SKM-1 (cell line): ENCODE measurements at regions not wholly inside any gene's neighbourhood (a gene's known extent, or its start where the extent isn't known, plus 50 kb on each side); places are given as distances from the start of the nearest gene placed in this dataset.
A peak's percentile ranks its signal among the peaks of the same experiment; 100 is the strongest.
"Not testable (repeated sequence)": the region's sequence is repeated elsewhere in the genome, so short reads cannot be mapped to it uniquely, and the experiment has no call there.

Experiments
- DNase-seq: peaks from one replicate; lab custom pipeline; 2025; ENCODE audit not compliant: unreplicated experiment; lab: John Stamatoyannopoulos, UW

DNA sequence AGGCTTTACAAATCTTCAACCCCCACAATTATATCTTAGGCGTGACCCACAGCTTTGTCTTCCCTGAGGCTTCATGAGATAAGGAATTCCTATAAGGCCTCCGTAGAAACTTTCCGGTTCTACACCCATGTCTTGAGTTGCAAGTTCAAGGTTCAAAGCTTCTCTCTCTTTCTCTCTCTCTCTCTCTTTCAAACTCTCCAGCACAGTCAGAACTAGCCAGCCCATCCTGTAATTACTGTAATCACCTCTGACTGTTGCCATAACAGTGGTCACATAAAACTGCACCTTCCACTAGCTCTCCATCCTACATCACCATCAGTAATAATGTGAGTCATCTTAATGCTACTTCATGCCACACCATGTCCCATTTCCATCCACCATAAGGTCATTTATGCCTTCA is 90.0 kb upstream of the NFASC start:
- DNase-seq = no peak

DNA sequence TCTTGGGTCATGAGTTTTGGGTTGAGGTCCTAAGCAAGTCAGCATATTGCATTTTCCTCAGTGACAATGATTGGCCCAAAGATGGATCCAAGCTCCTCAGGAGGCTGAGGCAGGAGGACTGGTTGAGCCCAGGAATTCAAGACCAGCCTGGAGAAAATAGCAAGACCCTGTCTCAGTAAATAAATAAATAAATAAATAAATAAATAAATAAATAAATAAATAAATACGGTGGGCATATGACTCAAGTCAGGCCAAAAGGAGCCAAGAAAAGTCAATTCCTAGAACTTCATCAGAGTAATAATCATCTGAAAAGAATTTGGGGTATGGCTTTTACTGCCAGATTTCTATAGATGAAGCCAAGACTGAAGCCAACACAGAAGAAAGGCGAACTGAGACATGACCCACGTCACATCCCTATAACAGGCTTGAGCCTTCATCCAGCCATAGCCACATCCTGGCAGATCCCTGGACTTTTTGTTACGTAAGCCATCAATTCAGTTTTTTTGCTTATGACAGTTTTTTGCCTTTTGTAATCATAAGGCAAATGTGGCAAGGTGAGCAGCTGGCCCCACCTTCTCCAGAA is 88.5 kb upstream of the NFASC start:
- no peak for DNase-seq

DNA sequence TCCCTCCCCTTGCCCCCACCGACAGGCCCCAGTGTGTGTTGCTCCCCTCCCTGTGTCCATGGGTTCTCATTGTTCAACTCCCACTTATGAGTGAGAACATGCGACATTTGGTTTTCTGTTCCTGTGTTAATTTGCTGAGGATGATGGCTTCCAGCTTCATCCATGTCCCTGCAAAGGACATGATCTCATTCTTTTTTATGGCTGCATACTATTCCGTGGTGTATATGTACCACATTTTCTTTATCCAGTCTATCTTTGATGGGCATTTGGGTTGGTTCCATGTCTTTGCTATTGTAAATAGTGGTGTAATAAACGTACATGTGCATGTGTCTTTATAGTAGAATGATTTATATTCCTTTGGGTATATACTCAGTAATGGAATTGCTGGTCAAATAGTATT is 85.6 kb upstream of the NFASC start:
- DNase-seq = not testable (repeated sequence)

DNA sequence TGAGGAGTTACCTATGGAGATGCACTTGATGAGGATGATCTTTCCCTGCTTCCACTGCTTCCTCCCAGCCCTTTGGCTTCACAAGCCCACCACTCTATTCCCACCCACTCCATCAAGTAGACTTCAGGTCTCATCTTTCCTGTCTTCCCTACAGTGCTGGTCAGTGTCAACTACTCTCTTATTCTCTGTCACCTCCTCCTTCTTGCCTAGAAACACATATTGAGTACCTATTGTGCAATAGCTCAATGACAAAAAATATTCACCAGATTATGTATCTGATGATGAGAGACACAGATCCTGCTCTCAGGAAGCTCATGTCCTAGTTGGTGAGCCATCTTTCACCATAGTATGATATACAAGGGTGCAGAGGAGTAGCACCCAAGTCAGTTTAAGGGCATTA is 82.2 kb upstream of the NFASC start:
- no peak for DNase-seq

DNA sequence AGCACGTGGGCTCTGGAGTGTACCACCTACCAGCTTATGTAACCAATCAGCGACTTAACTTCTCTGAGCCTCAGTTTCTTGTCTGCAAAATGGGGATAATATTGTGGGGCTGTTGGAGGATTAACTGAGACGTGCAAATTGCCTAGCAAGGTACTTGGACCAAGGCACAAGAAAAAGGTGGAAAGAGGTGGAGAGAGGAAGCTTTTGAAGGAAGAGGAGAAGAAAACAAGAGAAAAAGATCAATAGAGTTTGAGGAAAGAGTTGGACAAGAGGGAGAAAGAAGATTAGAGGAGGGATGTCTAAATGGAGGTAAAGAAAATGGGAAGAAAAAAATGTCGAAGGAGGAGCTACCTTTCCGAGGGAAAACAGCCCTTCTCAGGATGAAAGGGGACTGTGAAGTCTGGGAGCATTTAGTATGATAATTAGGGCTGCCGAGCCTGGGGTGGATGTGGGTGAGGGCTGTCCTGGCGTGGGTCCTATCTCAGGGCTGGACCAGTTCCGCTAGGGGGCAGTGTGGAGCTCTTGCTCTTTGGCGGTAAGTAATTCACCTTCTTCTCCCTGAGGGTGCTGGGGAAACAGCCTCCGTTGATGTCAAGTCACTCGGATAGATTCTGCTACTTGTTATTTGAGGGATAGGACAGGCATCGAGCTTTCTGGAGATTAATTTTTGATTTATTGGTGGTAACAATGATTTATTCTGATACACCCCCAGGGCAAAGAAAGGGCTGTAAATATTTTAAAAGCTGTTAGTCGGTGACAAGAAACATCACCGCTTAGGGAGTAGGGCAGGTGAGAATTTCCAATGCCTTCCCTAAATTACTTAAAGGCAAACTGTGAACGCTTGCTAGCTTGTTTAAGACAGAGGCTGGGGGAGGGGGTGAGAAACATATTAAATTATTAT is 79.0 kb upstream of the NFASC start:
- peak; percentile 48 for DNase-seq

DNA sequence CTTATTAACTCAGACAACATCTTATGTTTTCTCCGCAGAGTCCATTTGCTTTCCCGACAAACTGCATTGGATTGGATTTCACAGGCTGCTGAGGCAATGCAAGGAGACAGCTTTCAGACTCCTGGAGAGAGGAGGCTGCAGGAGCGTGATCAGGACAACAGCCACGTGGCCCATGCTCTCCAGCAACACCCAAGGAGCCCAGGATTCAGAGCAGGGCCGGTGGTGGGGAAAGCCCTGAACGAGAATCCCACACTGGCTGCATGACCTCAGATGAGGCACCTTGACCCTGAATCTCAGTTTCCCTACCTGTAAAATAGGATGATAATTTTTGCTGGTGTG is 78.3 kb upstream of the NFASC start:
- no peak for DNase-seq

DNA sequence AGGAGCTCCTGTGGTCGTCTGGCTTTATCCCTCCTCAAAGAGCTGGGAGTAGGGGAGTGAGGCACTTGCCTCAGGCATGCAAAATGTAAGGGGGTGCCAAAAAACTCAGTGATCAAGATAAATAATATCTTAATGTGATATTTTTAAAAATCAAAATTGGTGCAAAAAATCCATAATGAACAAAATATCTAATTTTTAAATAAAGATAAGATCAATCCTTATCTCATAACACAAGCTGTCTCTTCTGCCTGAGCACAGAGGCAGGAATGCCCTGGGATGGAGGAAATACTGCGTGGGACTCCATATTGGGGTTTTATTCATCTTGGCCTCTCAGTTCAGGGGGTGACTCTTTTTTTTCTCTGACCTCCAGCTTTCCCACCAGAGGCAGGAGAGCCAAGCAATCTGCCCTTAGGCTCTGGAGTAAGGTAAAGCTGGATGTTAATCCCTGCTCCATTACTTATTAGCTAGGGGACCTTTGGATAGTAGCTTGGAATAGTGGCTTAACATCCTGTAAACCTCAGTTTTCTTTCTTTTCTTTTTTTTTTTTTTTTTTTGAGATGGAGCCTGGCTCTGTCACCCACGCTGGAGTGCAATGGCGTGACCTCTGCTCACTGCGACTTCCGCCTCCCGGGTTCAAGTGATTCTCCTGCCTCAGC is 77.3 kb upstream of the NFASC start:
- DNase-seq = no peak

DNA sequence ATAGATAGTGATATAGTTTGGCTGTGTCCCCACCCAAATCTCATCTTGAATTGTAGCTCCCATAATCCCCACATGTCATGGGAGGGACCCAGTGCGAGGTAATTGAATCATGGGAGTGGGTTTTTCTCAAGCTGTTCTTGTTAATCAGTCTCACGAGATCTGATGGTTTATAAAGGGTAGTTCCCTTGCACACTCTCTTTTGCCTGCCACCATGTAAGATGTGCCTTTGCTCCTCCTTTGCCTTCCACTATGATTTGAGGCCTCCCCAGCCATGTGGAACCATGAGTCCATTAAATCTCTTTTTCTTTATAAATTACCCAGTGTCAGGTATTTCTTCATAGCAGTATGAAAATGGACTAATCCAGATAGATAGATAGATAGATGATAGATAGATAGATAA is 73.8 kb upstream of the NFASC start:
- DNase-seq = not testable (repeated sequence)

DNA sequence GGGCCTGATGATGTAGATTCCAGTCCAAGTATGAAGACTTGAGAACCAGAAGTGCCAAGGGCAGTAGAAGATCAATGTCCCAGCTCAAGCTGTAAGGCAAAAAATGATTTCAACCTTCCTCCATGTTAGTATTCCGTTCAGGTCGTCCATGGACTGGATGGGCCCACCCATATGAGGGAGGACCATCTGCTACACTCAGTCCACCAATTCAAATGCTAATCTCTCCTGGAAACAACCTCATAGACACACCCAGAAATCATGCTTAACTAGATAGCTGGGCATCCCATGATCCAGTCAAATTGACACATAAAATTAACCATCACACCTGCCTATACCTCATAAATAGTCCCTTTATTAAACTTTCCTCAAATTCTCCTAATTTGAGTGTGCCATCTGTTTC is 73.3 kb upstream of the NFASC start:
- DNase-seq = no peak

DNA sequence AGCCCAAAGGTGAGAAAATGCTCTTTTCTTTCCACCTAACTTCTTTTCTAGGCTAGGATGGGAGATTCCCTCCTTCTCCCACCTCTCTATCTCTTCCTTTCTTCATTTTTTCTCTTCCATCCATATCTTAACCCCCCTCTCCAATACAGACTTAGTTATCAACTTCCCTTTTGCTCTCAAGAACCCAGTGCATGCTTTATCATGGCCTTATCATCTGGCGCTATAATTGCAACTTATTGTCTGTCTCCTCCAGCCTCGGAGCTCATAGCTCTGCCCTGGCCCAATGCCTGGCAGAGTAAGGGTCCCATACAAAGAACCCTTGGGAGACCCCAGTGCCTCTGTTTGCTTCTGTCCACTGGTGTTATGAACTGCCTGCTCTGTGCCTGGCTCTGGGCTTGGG is 71.0 kb upstream of the NFASC start:
- DNase-seq = no peak

DNA sequence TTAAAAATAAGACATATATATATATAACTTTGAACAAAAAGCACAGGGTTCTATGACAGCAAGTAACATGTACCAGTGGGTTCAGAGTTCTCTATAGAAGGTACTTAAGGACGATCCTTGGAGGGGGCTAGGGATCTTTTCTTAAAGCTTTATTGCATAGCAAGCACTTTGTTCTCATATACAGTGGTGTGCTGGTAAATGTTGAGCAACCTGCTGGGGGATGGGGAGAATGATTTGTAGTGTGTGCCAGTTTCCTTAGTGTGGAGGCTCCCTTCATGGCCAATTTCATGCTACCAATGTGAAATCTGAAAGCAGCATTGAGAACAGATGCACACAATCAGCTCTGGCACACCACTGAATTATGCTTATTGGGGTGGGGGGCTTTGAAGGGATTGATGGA is 69.5 kb upstream of the NFASC start:
- DNase-seq = no peak

DNA sequence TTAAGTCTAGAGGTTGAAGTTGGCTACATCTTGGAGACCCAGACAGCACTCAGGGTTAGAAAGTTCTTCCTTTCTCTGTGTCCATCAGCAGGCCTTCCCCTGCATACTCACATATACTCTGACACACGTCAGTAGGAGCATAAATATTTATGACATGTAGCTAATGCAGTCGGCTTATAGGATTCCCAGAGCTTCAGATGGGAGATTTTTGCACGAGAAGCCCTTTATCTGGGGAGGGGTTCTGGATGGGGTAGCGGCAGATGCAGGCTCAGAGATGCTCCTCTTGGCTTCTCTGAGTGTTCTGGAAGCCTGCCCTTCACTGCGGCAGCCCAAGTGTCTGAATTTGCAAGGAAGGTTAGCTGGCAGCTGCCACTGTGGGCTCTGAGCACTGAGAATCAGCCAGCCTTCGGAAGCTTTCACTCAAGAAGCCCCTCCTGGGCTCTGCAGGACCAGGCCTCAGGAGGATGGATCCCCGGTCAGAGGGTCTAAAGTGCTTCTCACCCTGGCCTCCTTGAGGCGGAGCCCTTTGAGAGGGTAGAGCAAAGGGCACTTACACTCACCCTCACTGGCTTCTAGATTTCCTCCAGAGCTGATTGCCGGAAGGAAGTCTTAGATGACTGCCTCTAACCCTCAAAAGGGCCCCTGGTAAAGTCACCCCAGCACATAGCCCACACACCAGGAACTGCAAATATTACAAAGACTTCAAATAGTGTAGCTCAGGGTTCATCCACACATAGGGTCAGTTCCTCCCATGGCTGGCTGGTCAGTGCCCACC is 68.1 kb upstream of the NFASC start:
- DNase-seq = no peak

DNA sequence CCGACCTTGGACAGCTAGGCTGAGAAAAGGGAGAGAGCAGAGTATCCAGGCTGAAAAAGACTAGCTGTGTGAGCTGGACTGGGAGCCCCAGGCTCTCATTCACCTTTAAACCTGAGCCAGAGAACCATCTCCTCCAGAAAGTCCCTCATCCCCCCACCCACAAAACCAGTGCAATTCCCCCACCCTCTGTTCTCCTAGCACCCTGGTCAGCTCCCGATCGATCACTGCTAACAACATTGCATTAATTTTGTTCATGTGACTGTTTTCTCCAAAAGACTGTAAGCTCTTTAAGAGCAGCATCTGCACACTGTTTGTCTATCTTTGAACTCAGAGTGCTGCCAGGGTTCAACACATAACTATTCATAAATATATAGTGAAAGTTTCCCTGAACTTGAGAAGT is 67.1 kb upstream of the NFASC start:
- DNase-seq = no peak

DNA sequence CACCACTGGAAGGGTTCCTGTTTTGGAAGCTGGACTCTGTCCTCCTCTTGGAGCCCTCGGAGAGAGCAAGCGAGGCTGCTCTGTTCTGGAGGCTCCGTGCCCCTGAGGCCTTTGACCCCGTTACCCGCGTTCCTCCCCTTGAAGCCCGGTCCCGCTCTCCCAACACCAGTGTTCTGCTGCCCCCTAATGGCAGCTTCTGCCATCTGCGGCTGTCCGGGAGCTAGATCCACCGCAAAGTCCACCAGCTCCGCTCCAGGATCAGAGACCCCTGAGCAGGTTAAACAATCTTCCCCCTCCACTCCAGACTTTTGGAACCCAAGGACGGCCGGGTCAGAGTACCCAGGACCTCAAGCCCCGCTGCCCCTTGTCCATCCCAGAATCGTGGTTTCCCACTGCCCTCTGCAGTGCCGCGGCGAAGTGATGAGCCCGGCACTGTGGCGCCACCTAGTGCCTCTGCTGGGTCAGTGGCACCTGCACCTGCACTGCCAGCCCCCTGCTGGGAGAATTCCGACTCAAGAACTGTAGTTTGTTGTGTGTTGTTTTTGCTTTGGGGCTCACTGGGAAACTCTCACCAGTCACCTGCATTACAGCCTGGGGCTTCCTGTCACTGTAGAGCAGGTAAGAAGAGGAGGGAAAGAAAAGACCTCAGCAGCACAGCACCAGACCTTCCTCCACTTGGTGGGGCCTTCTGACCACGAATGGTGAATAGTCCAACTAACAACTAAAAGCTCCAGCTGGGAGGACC is 63.5 kb upstream of the NFASC start:
- peak; percentile 88 for DNase-seq

DNA sequence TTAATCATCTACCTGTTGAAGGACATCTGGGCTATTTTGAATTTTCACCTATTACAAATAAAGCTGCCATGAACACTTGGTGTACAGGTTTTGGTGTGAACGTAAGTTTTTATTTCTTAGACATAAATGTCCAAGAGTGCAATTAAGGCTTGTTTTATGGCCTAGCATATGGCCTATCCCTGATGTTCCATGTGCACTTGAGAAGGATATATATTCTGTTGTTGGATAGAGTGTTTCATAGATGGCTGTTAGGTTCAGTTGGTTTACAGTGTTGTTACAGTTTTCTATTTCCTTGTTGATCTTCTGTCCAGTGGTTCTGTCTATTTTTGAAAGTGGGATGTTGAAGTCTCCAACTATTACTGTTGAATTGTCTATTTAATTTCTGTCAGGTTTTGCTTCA is 61.2 kb upstream of the NFASC start:
- DNase-seq = no peak

DNA sequence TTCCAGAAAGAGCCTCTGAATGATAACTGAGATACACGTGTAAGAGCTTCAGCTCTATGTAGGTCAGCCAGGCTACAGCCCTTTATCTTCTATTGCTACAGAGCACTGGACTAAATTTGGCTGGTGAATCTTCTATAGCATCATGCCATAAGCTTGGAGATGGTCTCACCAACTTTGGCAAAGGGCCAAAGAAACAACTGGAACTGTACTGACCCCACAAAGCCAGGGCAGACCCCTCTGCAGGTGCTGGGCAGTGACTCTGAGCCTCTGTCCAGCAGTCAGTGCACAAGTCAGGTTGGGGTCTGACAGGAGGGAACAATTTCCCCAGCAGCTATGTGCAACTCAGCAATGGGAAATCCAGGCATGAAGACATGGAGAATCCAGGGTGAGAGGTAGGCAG is 57.8 kb upstream of the NFASC start:
- no peak for DNase-seq

DNA sequence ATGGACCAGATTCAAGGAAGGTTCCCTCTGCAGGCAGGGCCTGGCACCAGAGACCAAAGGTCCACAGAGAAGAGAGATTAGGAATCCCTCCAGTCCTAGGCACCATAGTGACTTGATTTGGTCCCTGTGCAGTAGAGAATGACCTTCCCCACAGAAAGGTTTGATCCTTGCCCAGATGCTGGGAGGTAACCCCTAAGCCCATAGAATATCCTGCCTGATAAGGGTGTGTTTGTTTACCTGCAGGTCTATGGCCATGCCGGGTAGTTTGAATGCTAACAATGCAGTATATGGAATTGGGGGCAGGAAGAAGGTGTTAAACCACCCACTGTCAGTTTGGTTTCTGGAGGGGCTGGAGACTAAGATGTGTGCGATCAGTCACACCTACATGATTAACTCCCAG is 57.1 kb upstream of the NFASC start:
- no peak for DNase-seq

DNA sequence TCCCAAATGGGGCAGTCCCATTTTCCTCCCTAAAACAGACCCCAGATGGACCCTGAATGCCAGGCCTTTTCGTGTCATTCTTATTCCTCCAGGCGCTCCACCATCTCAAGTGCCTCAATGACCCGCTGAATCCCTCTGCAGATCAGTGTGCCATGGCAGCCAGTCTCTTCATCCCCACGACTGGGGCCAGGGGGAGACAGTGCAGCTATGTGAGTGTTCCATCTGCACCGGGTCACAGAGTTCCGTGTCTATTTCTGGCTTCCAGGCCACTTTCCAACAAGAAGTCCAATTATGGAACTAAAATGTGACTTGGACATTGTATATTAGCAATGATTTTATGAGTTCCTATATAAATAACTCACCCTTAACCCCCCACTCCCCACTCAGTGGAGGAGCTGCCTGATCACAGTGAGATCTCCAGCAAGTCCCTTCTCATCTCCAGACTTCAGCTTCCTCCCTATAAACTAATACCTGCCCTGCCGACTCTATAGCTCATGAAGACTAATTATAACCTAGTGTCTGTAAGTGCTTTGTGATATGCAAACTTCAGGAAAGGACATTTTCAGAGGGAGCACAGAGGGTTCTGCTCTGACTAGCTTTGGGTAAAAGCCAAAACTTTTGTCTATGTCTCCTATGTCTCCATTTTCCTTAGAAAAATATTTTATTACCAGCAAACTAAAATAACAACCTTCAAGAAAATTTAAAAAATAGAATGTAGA is 56.3 kb upstream of the NFASC start:
- no peak for DNase-seq

DNA sequence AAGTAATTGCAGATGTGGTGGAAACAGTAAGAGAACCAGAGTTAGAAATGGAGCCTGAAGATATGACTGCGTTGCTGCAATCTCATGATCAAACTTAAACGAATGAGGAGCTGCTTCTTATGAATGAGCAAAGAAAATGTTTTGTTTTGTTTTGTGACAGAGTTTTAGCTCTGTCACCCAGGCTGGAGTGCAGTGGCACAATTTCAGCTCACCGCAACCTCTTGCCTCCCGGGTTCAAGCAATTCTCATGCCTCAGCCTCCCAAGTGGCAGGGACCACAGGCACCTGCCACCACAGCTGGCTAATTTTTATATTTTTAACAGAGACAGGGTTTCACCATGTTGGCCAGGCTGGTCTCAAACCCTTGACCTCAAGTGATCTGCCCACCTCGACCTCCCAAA is 53.3 kb upstream of the NFASC start:
- DNase-seq = no peak

DNA sequence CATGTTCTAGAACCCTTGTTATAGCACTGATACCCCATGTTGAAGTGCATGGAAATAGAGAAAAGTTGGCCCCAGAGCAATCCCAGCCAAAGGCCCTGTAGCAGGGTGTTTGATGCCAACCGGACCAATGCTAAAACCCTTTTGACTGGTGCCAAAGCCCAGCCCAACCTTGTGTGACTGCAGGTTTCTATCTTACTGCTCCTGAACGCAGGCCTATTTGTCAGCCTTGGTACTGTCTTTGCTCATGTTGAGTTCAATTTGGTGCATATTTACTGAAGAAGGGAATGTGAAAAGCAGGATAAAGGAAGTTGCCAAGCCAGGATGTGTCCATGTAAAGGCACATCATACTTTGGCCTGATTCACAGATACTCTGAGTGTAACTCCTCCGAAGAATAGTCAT is 51.7 kb upstream of the NFASC start:
- DNase-seq = no peak
